Suprapubic skin (tissue), 4 donors: ENCODE measurements at regions not wholly inside any gene's neighbourhood (a gene's known extent, or its start where the extent isn't known, plus 50 kb on each side); places are given as distances from the start of the nearest gene placed in this dataset.

Source experiments
- POLR2A ChIP-seq, 2 donors: fragments of 450-650 bp; IDR thresholded peaks; one replicate each; pipeline ENCODE4 v1.6.1; 2017; ENCODE audit warnings: antibody characterized with exemption in 2 of 2, mild to moderate bottlenecking in 2 of 2, moderate library complexity in 2 of 2
- POLR2AphosphoS5 ChIP-seq, 3 donors: sonication (generic); formaldehyde crosslinking; IDR thresholded peaks; one replicate each; pipeline ENCODE4 v1.6.1; 2017; ENCODE audit warnings: antibody characterized with exemption in 3 of 3
- TF ChIP-seq, protein P1 (sequence below), 2 donors: fragments of 200-600 bp in 1 of 2; fragments of 450-650 bp in 1 of 2; sonication (generic) in 1 of 2; IDR thresholded peaks; one replicate each; pipeline ENCODE4 v1.5.1; 2016 to 2019; ENCODE audit warnings: antibody characterized with exemption in 2 of 2, mild to moderate bottlenecking in 1 of 2, moderate library complexity in 1 of 2

- no peak for TF ChIP-seq POLR2AphosphoS5 (IDR thresholded peaks at IDR 0.05)
- TF ChIP-seq, protein P1, sequence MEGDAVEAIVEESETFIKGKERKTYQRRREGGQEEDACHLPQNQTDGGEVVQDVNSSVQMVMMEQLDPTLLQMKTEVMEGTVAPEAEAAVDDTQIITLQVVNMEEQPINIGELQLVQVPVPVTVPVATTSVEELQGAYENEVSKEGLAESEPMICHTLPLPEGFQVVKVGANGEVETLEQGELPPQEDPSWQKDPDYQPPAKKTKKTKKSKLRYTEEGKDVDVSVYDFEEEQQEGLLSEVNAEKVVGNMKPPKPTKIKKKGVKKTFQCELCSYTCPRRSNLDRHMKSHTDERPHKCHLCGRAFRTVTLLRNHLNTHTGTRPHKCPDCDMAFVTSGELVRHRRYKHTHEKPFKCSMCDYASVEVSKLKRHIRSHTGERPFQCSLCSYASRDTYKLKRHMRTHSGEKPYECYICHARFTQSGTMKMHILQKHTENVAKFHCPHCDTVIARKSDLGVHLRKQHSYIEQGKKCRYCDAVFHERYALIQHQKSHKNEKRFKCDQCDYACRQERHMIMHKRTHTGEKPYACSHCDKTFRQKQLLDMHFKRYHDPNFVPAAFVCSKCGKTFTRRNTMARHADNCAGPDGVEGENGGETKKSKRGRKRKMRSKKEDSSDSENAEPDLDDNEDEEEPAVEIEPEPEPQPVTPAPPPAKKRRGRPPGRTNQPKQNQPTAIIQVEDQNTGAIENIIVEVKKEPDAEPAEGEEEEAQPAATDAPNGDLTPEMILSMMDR (IDR thresholded peaks at IDR 0.05), result no peak
- TF ChIP-seq POLR2A (IDR thresholded peaks at IDR 0.05), result no peak
Measured at GRCh38 chr10:9951481-9952257, 1066.0 kb upstream of the CELF2 start.
